GM12891 (cell line): ENCODE measurements at regions not wholly inside any gene's neighbourhood (a gene's known extent, or its start where the extent isn't known, plus 50 kb on each side); places are given as distances from the start of the nearest gene placed in this dataset.

Source experiments
- PAX5 ChIP-seq: IDR thresholded peaks from 2 replicates; pipeline ENCODE4 v1.6.1; 2011; ENCODE audit warnings: low read length, moderate library complexity, mild to moderate bottlenecking; ENCODE audit not compliant: insufficient read depth, severe bottlenecking
- POLR2A ChIP-seq: IDR thresholded peaks from 2 replicates; pipeline ENCODE4 v1.6.1; 2011; ENCODE audit warnings: low read depth, low read length, control low read depth
- POLR2AphosphoS5 ChIP-seq: IDR thresholded peaks from 2 replicates; pipeline ENCODE4 v1.6.1; 2011; ENCODE audit warnings: low read depth, low read length, control low read depth
- SPI1 ChIP-seq: IDR thresholded peaks from 2 replicates; pipeline ENCODE4 v1.6.1; 2011; ENCODE audit warnings: low read depth, low read length, control low read depth
- TAF1 ChIP-seq: IDR thresholded peaks from 2 replicates; pipeline ENCODE4 v1.6.1; 2011; ENCODE audit warnings: low read depth, low read length, control low read depth

GRCh38 chr12:97211416-97211930 is 251.1 kb upstream of the RMST start:
- TF ChIP-seq POLR2A, result no peak
- TF ChIP-seq POLR2AphosphoS5, result no peak
- no peak for TF ChIP-seq SPI1
- no peak for TF ChIP-seq TAF1
- TF ChIP-seq PAX5, result no peak
